ENCODE measurements at regions not wholly inside any gene's neighbourhood (a gene's known extent, or its start where the extent isn't known, plus 50 kb on each side); places are given as distances from the start of the nearest gene placed in this dataset.
"Not testable (repeated sequence)": the region's sequence is repeated elsewhere in the genome, so short reads cannot be mapped to it uniquely, and the experiment has no call there.

DNA sequence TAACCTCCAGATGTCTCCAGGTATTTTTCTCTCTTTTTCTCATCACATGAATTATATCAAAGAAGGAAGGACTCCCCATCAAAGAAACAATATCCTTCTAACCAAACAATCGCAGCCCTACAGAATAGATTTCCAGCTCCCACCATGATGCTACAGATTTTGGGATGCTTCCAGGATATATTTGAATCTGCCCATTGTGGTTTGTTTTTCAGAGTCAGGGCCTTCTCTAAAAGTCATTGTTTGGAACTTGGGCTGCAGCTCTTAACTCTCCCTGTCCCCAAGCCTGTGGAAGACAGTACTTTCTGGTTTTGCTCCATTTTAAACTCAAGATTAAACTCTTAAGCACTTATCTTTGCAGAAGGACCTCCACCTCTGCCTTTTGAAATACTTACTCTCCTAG is 223.2 kb downstream of the PMAIP1 start:
- DNase-seq, result no peak

DNA sequence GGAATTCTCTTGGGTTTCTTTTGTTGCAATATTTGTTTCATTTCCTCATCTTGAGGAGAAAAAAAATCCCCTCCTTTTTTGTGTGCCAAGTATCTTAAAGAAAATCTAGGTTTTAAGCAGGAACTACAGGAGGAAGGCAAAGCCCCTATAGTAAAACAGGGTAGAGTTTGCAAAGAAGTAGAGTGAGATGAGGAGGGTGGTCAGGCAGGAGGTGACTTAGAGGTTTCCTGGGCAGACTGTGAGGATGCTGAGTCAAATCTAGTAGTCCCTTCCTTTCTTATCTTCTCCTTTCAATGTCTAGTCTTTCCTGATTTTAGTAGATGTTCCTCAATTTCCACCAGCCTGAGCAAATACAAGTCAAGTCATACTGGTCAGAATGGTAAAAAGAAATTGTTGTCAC is 222.5 kb downstream of the PMAIP1 start:
- no peak for DNase-seq

DNA sequence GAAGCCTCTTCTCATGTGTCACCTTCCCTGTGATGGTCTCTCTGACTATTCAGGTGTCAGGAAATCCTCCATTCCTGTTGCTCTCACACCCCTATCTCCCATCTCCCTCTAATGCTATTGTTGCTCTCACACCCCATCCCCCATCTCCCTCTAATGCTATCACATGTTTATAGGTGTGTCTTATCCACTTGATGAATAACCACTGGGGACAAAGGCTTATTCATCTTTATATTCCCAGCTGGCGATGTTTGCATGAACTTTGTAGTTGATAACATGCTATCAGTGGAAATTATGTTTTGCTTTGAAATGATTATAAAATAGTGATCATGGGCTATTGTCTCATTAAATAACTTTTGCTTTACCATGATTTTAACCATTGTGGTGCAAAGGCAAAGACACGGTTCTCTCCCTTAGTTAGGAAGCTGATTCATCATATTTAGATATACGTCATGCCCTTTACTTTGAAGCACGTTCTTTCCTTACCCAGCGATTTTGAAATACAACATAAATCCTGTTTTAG is 220.5 kb downstream of the PMAIP1 start:
- DNase-seq, result no peak

DNA sequence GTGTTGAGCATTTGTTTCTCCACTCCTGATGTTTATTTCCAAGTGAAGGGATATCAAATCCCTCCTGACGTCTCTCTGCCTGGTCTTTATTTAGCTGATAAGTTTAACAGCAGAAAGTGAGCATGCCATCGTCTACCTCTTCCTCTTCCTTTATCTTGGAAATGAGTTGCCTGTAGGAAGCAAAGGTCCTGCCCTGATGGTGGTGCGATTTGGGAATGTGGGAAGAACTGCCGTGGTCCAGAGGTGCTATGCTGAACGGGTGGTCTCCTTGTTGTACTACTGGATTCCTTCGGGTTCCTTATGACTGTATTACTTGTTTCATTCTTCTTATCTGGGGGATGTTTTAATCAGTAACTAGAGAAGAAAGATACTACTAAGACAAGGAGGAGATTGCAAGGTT is 217.5 kb downstream of the PMAIP1 start:
- no peak for DNase-seq

DNA sequence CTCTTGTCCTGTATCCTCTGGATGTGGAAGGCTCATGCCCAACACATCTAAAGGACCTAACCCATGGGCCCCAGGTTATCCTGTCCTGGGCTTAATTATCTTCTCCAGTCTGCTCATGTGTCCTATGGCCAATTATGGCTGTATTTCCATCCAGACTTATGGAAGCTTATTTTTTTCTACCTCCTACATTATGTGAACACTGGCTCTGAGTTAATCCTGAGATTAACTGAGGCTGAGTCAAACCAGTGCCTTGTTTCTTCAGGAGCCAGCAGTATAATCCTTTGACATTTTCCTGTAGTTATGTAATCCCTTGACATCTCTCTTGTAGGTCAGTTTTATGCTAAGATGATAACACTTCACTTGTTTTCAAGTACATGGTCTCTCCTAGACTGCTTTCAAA is 213.6 kb downstream of the PMAIP1 start:
- DNase-seq, result no peak

DNA sequence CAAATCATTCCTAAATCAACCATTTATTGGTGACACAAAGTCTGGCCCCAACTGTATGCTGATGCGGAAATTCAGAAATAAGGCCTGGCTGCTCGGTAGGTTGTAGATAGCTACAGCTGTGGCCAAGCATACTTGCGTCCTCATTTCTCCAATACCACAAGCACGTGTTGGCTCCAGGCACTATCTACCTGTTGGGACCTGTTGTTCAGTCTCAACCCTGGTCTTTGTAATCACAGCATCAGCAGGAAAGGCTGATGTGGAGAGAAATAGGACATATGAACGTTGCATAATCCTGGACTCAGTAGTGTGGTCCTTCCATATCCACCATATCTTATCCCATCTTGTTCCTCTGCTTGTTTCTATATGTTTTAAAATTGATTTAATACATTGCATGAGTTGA is 212.6 kb downstream of the PMAIP1 start:
- no peak for DNase-seq

DNA sequence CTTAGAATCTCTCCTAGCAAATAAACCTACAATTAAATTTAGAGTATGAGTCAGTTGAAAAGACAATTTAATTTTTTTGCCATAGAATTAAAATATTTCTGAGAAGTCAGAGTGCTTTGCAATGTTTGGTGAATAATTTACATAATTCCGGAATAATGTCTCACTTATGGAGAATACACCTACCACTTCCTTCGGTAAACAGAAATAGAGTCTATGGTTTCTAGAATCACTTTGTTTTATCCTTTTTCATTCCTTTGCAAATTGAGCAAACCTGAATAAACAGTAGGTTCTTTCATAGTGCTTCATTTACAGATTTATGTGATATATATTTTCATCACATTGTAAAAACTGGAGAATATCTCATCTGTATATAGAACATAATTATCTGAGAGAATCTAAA is 211.7 kb downstream of the PMAIP1 start:
- no peak for DNase-seq

DNA sequence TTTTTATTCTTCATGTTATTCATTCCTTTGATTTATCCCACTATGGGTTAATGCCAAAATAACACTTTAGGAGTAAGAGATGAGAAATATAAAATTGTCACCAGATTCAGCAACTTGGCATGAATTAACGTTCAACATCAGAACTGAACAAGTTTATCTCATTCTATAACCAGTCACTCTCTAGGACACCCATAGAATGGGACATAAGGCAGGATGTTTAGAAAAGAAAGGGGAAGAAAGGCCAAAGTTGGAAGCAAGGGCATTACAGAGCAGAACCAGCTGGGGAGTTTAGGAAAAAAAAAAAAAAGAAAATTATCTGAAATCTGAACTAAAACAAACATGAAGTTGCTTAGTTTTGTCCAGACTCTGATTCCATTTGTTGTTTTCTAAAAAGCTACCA is 211.0 kb downstream of the PMAIP1 start:
- DNase-seq, result no peak

DNA sequence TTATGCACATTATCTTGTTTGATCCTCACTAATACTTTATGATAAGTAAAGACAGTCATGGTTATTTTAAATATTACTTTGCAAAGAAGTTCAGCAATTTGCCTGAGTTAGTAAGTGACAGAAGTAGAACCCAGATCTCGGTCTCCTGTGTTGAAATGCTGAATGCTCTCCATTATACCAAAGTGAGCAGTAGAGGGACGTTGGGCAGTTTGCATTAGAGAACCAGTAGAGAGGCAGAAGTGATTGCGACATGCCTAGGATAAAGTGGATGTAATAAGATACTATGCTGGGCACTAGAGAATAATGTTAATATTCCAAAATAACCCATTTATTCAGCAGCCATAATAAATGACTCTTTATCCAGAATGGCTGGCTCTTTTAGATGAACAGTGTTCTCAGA is 201.0 kb downstream of the PMAIP1 start:
- no peak for DNase-seq

DNA sequence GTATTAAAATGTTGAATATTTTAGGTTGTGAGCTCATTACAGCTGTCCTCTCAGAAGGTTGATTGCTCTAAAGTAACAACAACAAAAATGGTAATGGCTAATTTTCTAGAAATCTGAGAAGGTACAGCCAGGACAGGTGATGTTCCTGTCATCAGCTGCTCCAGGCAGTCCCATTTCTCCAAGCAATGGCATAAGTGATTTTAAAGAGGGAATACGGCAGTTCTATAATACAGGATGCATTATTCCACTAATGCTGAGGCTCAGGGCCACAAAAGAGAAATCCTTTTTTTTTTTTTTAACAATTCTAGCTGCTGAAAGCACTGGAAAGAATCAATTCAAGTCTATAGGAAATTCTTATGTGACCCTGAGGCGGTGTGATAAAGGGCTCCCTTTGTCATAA is 199.9 kb downstream of the PMAIP1 start:
- no peak for DNase-seq

DNA sequence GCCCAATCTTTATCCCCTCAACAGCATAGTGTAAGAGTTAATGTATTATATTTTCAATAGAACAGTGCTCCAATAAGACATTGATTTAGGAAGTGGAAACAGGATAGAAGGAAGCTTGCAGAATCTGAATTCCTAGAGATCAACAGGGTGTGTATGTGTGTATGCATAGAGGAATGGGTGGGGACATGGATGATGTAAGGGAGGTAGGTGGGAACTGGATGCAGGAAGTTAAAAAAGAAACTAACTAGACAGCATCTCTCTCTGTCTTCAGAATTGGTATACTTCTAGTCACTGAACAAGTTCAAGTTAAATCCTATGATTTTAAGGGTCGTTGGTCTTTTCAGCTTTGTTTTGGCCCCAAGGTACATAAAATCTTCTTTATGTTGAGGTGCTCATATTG is 196.6 kb downstream of the PMAIP1 start:
- no peak for DNase-seq

DNA sequence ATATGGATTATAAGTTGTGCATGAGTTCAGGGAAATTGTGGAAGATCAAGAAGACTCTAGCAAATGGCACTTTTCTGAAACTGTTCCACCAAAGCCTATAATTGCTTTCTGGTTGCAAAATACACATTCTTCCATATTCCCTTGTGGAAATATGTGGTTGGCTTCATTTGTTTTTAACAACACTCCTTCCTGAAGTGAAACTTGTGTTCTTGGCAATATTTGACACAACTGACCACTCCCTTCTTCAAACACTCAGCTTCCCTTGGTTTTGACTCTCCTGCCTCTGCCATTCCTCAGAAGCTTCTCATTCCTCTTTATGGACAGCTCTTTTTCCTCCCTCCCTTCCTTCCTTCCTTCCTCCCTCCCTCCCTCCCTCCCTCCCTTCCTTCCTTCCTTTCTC is 192.3 kb downstream of the PMAIP1 start:
- no peak for DNase-seq

DNA sequence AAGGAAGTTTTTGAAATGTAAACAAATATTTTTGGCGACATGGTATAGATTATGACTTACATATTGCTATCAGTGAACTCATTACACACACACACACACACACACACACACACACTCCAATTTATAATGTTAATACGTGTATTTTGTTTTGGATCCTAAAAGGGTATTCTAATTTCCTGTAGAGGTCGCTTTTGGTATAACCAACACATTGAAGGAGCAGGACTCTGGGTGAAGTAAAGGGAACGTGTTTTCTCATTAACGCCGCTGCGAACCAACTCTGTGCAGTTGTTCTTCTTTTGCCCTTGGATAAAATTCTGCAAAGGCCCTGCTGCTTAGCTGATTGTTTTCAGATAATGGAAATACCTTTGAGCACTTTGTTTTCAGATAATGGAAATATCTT is 190.4 kb downstream of the PMAIP1 start:
- no peak for DNase-seq

DNA sequence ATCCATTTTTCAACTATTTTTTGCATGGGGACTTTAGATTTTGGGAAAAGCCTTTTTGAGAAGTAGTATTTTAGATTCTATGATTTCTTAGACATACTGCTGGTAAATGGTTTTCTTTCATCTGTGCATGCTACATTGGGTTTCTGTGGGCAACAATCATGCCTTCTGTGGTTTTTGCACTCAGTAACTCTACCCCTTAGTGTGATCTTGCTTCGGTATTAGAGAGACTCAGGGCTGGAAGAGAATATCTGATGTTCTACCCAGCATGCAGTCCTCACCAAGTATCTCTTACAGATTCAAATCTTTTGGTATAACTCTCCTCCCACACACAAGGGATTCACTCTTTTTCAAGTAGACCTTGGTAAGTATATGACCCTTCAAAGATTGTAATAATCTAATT is 183.0 kb downstream of the PMAIP1 start:
- no peak for DNase-seq

DNA sequence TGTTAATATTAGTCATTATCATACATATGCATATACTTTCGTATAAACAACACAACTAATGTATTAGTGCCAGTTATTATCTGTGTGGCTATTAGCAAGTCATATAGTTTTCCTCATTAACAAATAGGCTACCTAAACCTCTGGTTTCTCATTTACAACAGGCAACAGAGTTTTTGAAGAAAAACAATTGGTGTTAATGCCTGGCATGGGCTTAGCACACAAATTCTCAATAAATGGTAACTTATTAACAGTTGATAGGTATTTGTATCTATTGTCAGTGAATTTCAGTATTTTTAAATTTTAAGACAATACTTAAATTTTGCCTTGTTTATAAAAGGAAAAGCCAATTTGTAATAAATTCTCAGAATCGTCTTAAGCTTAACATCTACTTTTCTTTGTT is 182.5 kb downstream of the PMAIP1 start:
- no peak for DNase-seq

DNA sequence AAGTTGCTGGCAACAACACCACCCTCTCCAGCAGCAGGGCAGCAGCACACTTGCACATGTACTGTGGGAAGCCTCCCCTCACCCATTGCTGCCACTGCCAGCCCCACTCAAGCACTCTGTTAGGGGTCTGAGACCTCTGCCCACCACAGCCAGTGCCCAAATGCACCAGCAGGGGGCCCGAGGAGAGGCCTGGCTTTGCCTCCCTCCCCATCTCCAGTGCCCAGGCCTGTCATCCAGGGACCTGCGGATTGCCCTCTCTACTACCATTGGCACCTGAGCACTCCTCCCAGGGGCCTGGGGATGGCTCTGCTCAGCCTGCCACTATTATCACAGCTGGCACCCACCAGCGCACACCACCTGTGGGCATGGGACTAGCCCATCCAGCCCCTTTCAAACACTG is 175.7 kb downstream of the PMAIP1 start:
- DNase-seq, result no peak

DNA sequence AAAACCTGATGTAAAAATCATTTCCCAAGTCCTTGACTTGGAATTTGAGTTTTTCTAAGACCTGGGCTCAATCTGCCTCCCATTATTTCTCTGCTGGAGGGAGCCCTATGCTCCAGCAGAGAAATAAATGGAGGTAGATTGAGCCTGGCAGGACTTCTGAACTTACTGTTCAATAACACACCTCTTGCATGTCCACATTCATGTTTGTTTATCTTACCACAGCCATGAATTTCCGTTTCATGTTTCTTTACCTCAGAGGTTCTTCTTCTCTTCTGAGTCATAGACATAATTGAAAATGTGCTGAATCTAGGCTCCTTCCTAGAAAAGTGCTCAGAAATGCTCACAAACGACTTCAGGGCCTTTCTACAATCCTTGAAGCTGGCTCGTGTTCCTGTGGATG is 170.8 kb downstream of the PMAIP1 start:
- no peak for DNase-seq

DNA sequence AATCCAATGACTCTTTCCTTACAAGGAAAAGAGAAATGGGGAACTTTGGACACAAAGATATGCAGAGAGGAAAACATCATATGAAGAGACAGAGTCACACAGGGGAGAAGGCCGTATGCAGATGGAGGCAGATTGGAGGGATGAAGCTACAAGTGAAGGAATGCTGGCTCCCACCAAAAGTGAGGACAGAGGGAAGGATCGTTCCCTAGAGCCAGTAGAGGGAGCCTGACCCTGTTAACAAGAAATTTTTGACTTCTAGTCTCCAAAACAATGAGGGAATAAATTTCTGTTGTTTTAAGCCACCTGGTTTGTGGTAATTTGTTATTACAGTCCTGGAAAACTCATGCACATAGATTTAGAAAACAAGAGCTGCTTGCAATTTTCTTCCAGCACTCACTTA is 169.3 kb downstream of the PMAIP1 start:
- no peak for DNase-seq

DNA sequence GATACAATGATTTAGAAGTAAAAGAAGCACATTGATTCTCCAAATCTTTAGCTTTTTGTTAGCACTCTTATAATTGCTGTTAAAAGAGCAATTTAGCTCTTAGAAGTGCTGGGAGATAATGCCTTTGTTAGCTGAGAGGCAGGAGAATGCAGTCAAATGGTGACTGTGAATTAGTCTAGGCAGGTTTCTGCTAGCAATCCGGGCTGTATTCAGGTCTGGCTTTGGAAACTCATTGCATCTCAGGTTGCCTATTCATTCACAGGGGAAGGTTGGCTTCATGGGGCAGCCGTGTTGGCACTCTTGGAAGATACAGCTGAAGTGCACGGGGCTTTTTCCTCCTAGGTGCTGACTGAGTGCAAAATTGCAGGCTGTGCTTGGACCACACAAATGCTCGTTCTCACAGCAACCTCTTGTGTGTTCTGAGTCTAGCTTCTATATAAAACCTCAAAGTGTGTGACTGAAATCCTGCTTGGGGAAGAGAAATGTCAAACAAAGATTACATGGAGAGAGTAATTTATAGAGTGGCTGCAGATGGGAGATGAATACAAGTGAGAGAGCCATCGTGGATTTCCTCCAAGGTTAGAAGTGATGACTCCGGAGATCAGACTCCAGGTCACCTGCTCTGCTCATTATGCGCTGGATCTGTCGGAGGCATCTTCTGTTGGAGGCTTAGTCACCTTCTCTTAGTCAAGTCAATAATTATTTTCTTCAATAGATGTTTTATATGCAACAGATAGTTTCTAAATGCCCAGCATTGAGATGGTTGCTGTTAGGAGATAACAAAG is 167.8 kb downstream of the PMAIP1 start:
- no peak for DNase-seq

DNA sequence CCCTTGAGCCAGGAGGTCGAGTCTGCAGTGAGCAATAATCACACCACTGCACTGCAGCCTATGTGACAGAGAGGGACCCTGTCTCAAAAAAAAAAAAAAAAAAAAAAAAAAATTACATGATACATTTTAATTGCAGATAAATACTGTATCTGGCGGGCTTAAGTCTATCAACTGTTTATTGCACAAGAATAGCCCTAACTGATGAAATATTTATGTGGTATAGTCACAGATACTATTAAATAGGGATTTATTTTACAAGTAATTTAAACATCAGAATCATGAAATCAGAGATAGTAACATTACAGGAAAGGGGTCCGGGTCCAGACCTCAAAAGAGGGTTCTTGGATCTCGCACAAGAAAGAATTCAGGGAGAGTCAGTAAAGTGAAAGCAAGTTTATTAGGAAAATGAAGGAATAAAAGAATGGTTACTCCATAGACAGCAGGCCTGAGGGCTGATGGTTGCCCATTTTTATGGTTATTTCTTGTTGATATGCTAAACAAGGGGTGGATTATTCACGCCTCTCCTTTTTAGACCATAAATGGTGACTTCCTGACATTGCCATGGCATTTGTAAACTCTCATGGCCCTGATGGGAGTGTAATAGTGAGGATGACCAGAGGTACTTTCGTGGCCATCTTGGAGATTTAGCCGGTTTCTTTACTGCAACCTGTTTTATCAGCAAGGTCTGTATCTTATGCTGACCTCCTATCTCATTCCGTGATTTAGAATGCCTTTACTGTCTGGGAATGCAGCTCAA is 166.6 kb downstream of the PMAIP1 start:
- DNase-seq, result no peak

DNA sequence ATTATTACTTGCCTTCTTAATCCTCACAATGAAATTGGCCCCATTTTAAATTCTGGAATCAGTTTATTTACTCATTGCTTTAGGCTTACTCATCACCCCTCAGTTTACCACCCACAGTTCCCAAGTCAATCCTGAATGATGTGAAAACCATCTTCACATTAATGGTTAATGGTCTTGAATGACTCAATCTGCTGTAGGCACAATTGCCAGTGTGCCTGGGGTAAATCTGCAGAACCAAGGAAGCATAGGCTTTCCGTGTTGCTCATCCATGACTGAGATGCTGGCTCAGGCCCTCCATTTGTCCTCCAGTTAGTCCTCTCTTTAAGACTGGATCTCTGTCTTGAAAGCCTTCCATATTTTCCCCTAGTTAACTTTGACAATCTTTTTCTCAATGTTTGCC is 164.5 kb downstream of the PMAIP1 start:
- no peak for DNase-seq

DNA sequence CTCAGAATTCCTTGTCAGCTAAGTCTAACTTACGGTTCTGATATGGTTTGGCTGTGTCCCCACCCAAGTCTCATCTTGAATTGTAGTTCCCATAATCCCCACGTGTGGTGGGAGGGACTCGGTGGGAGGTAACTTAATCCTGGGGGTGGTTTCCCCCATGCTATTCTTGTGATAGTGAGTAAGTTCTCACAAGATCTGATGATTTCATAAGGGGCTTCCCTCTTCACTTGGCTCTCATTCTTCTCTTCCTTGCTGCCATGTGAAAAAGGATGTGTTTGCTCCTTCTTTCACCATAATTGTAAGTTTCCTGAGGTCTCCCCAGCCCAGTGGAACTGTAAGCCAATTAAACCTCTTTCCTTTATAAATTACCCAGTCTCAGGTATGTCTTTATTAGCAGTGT is 163.0 kb downstream of the PMAIP1 start:
- not testable (repeated sequence) for DNase-seq

DNA sequence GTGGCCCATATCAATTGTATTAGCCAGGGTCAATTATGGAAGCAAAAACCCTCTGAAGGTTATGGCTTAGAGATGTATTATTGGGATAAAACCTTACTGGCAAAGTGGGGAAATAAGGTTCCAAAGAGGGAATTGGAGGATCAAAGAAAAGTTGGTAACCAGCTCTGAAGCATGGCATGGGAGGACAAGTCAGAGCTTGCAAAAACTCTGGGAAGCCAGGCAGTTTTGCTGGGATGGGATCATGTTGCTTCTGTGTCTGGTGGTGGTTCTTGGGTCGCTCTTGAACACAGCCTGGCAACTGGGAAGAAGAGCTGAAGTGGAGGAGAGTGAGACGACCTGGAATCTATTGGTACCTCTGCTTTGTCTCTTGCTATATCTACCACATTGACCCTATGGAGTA is 162.6 kb downstream of the PMAIP1 start:
- DNase-seq, result no peak

DNA sequence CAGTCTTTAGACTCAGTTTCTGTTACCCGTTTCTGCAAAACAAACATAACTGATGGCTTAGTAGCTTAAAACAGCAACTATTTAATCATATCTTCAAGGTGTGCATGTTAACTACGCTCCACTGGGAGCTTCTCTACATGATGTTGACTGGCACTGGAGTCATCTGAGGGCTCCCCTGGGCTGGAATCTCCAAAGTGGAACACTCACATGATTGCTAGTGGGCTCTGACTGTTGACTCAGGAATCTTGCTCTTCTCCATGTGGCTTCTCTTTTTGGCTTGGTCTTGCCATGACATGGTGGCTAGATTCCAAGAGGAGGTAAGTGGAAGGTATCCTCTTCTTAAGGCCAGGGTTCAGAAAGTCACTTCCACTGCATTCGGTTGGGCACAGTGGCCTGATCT is 160.8 kb downstream of the PMAIP1 start:
- no peak for DNase-seq

DNA sequence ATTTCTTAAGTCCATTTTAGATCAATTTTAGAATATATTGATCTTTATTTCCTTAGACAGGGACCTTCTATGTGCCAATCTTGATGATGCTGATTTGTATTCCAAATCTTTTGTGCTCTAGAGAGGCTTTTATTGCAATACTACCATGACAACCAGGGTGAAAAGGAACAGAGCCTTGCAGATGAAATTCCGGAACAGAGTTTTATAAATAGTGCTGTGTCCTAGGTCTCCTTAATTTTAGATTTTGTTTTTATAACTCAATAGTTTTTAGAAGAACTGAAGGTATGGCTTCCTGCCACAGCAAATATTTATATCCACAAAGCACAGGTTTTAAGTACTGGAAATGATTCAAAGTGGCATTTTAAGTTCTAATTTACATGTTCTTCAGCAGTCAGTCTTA is 160.2 kb downstream of the PMAIP1 start:
- DNase-seq, result no peak

All from NCI-H2029 treated with DMSO at 0.1 percent for 48 hours (cell line).